ENCODE measurements at regions not wholly inside any gene's neighbourhood (a gene's known extent, or its start where the extent isn't known, plus 50 kb on each side); places are given as distances from the start of the nearest gene placed in this dataset.
"Not testable (repeated sequence)": the region's sequence is repeated elsewhere in the genome, so short reads cannot be mapped to it uniquely, and the experiment has no call there.

DNA sequence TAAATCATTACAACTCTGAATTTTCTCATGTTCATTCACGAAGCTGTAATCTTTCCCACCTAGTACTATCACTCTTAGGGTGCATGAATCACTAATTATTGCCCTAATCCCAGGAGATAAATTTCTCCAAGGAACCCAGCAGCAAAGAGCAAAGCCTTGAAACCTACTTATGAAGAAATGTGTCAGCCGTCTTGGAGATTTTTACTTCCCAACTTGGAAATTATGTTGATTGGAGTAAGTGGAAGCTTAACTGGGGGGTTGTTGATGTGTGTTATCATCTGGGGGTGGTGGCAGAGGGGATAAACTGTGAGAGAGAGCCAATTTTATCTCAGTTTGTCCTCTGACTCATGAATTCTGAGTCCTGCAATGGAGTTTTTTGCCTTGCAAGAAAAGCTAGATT, 440.5 kb upstream of the WWC1 start:
- DNase-seq: no peak

DNA sequence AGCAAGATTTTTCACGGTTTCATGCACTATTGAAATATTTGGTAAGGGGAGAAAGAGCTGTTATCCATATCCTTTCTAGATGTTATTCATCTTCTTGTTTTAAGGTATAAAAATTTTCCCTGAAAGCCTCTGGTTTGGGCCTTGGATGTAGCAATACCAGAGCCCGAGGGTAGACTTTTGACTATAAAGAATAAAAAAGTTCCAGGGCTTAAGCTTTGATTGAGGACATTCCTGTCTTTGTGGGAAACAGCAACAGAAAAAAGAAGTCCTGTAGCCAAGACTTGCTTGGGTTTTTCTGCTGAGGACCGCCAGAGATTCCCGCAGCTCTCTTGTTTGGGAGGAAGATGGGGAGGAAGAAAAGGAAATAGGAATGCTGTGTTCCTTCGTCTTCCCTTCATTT, 440.0 kb upstream of the WWC1 start:
- no peak for DNase-seq

DNA sequence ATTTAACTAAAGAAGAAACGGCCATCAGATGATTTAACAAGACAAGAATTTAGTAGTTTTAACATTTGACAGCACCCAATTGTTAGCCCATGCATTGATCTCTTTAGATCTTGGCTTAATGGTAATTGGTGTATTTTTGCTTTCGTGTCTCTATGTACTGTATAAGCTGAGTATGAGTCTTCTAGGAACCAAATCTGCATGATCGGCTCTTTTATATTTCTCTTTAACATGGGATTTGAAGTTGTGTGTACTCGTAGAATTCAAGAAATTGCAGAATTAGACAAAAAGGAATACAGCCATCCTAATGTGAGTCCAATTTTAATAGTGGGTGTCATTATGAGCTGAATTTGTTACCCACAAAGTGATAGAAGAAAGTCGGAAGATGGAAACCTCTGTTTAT, 438.9 kb upstream of the WWC1 start:
- no peak for DNase-seq

DNA sequence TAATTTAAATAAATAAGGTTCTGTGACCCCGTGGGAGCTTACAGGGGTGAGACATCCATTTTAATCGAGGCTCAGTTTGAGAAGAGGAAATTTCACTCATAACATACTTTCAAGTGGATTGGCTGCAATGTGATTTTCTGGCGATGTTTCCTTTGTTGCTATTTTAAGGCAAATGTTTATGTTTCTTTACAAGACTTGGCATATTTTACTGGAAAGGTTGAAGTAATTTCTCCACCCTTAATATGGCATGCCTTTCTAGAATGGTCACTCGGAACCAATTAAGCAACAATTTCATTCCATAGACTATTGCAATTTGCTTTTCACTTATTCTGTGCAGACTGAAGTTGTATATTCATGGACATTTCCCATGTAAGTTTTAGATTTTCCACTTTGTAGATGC, 438.0 kb upstream of the WWC1 start:
- no peak for DNase-seq

DNA sequence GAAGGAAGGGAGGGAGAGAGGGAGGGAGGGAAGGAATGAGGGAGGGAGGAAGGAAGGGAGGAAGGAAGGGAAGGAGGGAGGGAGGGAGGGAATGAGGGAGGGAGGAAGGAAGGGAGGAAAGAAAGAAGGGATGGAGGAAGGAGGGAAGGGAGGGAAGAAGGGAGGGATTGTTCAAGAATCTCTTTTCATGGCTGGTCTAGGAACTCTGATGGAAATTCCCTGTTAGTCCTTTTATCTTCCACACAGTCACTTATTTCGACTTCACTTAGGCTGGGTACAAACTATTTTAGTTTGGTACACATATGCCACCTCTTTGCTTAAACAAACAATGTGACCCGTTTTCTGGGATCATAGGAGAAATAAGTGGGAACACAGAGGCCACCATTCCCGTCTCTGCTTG, 435.6 kb upstream of the WWC1 start:
- DNase-seq: no peak

DNA sequence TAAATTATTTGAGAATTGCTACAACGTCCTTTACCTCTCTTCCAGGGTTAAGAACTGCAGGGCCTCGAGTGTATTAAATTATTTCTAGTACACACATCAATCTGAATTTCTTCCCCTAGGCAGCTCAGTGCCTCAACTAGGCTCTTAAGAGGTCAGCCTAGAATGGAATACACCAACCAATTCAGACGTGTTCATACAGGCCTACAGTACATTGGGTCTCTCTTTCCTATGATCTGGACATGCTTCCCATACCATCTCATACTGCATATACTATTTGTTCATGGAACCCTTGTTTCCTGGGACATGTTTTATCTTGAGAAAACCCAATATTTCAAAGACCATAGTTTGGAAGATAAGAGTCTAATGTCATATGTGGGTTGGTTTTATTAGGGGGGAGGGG, 434.1 kb upstream of the WWC1 start:
- no peak for DNase-seq

DNA sequence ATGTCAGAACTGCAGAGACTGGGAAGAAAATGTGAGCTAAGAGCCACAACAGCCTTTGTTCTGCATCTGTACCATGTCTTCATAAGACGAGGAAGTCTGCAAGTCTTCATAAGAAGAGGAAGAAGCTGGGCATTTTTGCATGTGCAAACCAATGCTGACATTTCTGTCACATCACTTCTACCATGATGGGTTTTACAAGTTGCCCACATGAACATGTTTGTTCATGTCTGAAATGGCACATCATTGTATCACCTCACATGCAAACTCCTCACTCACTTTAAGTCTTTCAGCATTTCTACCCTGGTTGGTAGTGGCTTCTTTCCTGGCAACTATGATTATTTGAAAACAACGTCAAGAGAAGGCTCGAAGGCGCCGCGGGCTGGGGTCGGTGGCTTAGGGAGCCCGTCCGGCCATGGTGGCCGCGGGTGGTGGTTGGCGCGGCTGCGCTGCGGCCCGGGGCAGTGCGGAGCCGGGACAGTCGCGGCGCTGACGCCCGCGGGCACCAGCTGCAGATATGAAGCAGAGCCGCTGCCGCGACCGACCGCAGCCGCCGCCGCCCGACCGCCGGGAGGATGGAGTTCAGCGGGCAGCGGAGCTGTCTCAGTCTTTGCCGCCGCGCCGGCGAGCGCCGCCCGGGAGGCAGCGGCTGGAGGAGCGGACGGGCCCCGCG, 433.1 kb upstream of the WWC1 start:
- DNase-seq: not testable (repeated sequence)

DNA sequence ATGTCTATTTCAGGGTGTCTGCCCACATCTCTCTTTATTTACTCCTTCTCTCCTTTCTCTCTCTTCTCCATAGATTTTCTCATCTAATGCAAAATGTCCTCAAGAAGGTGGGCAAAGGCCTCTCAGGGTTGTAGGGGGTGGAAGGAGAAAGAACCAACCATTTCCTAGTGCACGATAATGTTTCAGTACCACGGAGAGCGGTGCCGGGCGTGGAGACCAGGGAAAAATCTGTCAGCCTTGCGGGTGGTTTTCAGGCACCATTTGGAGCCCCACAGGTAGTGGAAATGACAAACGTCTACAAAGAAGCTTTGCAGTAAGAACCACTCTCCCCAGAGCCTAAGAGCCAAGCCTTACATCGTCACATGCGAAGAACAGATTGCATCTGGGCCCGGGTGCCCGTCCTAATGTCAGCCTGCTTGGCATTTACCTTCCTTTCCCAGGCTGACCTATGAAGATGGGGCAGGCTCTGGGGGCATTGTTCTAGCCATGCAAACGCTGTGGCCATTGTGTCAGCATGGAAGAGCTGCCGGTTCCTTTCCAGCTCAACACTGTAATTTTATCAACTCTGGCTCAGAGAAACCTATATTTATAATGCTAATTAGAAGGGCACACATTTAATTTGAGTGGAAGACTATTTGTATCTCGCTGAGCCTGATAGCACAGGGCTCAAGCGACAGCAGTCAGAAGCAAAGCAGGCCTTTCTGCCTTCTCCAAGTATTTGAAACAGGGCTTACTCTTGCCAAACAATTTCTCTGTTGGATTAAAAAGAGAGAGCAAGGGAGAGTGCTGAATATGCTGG, 430.1 kb upstream of the WWC1 start:
- DNase-seq: no peak

DNA sequence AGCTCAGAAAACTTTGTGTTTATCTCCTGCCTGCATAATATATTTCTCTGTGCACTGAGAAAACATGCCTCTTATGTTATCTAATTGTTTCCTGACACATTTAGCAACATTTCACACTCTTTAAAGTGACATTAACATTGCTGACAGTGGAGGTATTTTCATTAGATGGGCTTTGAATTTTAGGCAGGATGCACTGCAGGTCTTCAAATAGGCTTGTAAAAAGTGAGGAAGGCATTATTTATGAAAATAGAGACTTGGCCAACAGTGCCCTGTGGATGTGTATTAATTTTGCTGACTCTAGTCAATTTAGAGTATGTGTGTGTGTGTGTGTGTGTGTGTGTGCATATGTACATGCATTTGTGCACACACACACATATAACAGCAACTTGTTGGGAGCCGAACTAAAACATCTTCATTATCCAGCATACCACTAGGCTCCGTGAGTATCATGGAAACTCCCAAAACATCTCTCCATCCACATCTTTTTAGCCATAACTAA, 429.5 kb upstream of the WWC1 start:
- DNase-seq: no peak

DNA sequence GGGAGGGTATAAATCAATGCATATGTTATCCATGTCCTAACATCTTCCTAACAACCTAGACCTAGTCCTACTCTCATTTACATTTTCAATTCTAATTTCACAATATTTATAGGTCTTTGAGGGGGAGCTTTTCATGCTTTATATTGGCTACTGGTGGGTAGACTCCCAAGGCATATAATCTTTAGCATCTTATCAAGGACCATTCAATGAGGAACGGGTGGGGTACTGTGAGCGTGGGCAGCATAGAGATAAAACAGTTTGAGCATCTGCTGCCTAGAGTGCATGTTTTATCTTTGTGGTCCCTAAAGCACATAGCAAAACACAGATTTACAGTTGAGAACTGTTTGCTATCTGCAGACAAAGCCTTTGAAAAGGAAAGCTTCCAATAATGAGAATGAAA, 427.6 kb upstream of the WWC1 start:
- DNase-seq: no peak

DNA sequence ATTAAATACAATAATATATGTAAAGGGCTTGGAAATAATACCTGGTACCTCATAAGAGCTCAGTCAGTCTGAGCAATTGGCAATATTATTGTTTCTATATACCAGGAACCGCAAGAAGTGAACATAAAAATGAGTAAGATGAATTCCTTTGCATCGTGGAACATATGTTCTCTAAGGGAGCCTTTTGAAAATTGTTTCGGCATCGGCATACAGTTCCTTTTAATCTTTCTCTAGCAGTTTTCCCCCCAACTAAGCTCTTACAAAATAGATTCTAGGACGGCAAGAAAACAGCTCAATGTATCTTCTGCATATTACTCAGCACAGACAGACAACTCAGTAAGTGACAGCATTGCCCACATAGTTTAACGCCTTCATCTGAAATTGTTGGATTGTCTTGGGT, 426.6 kb upstream of the WWC1 start:
- DNase-seq: no peak

DNA sequence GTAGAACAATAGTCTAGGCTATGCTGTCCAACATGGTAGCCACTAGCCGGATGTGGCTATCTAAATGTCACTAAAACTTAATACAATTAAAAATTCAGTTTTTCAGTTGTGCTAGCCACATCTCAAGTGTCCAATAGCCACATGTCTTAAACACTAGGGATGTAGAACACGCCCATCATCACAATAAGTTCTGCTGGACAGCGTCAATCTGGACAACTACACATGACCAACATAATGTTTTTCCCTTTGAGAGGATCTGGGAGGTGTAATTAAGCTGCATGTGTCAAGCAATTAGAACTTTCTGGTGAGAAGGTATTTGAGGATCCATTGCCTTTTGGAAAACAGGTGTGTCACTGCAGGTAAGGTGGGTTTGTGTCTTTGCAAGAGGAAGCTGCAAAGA, 424.6 kb upstream of the WWC1 start:
- no peak for DNase-seq

DNA sequence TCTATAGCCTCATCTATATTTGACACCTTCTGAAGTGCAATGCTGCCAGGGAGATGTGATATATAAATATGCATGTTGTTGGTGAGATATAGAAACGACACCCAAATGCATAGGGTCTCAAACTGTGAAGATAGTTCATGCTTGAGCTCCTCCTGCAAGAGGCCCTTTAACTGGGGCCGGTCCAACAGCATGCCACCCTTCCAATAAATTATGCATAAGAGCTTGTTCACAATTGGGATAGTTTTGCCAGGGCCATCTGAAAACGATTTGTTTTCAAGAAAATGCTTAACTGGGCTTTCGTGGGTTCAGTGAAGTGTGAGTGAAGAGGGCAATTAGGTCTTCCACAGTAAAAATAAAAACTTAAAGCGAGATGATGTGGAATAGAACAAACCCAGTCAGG, 424.2 kb upstream of the WWC1 start:
- DNase-seq: no peak

DNA sequence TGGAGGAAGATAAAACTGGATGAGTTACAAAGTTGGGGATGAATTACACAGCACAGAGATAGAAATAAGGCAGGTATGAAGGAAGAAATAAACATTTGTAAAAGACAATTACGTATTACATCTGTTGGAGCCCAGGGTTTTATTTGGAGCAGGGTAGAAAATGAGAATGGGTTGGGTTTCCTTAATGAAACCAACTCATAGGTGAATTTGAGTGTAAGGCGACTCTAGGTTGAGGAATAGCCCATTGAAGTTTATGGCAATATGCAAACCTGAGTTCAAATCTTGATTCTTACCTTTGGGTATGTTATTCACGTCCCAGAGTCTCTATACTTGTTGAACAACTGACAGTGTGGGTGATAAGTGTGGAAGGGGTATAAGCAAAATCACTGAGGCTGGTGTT, 422.3 kb upstream of the WWC1 start:
- DNase-seq: no peak

DNA sequence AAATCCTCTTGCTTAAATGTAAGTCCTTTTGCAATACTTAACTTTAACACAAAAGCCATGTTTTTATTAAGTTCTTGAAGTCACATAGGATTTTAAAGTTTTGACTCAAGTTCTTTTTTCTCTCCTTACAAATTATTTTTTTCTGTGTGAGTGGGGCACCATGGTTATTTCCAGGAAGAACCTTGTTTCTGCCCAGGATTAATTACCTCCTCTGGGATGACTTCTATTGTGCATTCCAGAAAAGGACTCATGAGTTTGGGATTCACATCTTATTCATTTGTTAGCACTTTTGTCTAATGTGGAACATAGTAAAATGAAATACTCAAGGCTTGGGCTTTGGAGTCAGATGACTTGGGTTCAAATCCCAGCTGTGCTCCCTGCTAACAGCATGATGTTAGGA, 421.4 kb upstream of the WWC1 start:
- no peak for DNase-seq

DNA sequence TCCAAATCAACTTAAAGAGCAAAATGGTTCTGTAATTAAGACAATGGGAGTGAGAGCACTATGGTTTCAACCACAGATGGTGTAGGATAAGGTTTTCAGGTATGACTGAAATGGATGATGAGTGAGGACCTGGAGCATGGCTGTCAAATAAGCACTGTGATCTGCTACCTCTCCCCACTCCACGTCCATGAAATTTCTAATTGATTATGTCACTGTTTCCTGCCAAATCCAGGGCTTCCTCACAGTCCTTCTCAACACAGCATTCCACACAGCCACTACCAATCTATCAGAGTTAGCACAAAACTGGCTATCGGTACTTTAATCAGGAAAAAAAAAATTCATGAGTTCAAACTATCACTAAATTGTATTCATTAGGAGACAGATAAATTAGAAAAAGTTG, 420.4 kb upstream of the WWC1 start:
- no peak for DNase-seq

DNA sequence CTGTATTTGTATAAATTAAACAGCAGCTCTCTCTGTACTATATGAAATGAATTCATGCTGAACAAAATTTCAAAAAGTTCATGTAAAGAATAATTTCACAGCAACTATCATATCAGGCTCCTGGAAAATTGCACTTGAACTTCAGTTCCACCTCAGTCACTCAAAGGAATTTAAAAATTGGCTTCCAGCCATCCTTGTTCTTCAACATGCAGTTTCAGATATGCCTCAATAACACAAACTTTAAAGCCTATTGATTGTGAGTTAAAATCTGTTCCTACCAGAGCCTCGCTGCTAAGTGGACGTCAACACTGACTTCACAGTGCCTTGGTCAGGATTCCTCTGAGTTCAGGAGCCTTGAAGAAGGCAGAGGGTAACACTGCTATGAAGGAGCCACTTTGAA, 418.7 kb upstream of the WWC1 start:
- DNase-seq: no peak

DNA sequence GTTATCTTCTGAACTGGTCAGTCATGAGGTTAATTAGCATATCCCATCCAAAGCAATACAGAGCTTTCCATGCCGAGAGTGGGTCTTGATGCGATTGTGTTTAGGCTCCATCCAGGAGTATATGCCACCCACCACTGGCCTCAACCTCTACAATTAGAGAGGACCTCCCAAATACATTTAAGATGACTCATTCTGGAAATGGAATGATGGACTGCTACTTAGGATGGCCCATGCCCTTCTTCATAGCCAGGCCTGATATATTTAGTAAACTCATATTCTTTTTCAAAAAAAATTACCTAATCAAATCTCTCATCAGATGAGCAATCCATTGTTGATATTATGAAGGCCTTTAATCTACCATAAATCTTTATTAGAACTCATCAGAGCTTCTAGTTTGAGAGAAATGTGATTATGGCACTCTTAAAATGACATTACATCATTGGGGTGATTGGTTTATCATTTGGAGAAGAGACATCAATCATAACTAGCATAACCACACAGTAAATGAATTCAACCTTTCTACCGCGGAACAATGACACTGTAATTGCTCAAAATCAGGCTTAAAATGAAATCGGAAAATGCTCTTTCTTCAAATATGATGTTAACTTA, 414.2 kb upstream of the WWC1 start:
- no peak for DNase-seq

DNA sequence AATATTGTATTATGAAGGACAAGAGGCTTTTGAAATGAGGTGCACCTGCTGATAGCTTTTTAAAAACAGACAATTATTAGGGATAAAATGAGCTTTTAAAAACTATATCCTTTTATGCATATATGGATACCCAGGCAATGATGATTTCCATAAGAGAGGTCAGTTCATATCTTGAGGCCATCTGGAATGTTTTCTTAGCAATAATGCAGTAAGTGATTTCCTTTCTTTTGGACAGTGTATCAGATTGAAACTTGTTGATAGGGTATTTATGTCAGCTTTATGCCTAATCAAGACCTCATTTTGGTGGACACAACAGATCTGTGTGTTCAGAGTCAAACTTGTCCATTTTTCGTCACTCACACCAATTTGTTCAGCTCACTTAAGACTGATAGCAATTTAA, 413.5 kb upstream of the WWC1 start:
- no peak for DNase-seq

DNA sequence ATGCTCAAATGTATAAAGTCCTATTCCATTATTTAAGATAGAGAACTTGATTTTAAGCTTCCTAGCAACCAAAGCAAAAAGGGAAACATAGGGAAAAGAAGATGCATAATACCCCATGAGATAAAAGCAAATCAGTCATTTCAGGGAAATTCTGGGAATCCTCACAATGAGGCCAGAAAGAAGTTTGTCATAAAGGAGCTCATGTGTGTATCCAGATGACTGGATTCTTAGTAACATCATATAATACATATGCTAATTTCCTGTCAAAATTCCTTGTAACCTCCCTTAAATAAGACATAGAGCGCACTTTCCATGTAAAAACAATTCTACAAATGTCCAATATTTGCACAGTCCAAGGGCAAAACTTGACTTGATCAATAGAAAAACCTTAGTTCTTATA, 411.0 kb upstream of the WWC1 start:
- DNase-seq: no peak

DNA sequence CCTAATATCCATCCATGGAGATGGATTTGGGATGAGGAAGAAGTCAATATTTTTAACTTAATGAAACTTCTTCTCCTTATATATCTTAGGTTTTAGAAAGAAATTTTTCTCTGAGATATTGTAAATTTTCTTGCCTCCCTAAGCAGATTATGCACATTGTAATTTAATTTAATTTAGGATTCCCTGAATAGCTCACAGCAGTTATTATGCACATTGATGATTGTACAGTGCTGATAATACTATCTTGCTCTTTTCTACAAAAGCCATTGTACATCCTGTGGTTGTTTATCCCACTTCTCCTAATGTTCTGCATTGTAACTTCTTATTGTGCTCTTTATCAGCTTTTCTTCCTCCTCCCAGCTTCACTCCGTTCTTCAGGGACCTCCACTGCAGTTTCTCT, 410.4 kb upstream of the WWC1 start:
- no peak for DNase-seq

DNA sequence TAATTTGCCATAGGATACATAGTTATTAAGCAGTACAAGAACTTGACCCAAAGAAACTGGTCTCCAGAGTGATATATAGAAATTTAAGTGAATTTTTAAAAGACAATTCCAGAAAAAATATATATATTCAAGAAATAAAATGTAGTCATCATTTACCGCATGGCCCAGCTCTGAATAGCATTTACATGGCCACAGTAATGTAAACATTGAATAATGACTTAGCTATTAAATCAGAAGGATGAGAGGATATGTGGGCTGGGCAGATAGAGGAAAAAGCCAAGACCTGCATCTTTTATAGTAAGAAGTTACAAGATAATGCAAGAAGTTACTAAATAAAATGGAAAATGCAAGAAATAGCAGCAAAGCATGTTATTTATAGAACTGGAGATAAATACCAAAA, 405.2 kb upstream of the WWC1 start:
- no peak for DNase-seq

DNA sequence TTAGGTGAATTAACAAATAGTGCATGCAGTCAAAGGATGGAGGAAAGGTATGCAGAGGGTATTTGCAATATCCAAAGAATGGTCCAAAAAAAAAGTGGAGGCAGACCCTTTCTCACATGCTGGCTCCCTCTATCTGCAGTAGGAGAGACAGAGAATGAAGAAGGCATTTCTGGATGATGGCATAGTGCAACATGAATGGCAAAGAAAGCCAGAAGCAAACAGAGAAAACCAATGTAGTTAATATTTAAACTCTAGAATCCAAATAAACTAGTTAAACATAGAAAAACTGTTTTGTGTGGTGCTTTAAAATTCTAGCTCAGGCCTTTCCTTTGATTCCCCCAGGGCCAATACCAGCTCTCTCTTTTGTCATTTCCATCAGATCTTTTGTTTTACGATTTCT, 403.1 kb upstream of the WWC1 start:
- no peak for DNase-seq

DNA sequence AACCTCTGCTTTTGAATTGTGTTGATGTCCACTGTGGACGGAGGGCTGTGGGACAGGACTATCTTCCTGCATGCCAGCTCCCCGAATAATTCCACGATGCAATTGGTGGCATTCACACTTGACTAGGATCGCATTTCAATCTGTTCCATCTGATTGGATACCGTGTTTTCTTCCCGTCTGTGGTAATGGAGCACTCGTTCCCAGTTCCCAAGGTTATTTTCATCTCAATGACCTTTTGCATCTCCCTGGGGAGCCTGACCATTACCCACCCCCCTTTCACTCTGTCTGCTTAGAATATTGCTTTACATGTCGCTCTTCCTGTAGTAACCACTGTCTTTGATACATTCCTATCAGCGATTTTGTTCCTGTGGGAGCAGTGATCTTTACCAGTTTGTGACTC, 402.2 kb upstream of the WWC1 start:
- no peak for DNase-seq
